NCI-H1694 (cell line): ENCODE measurements at regions not wholly inside any gene's neighbourhood (a gene's known extent, or its start where the extent isn't known, plus 50 kb on each side); places are given as distances from the start of the nearest gene placed in this dataset.
A peak's percentile ranks its signal among the peaks of the same experiment; 100 is the strongest.
"Not testable (repeated sequence)": the region's sequence is repeated elsewhere in the genome, so short reads cannot be mapped to it uniquely, and the experiment has no call there.

Experiments used
- DNase-seq: peaks from one replicate; lab custom pipeline; 2025; lab: John Stamatoyannopoulos, UW

DNA sequence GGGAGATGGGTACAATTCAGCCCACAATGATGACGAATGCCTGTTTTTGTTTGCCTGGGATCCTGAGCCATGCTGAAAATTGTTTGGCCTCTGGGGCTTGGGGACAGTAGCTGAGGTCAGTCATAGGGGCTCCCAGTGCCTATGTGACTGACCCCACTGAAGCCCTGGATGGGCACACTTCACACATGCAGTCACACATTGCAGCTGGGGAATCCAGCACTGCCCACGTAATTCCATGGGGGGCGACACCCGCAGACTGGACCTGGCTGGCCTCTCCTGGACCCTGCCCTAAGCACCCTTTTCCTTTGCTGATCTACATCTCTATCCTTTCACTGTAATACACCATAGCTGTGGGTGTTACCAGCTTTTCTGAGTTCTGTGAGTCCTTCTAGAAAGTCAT lies 295.2 kb upstream of the HS6ST1 start:
- no peak for DNase-seq

DNA sequence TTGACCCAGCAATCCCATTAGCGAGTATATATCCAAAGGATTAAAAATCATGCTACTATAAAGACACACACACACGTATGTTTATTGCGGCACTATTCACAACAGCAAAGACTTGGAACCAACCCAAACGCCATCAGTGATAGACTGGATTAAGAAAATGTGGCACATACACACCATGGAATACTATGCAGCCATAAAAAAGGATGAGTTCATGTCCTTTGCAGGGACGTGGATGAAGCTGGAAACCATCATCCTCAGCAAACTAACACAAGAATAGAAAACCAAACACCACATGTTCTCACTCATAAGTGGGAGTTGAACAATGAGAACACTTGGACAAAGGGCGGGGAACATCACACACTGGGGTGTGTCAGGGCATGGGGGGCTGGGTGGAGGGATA lies 296.2 kb upstream of the HS6ST1 start:
- not testable (repeated sequence) for DNase-seq

- DNase-seq, result no peak
These were observed 296.9 kb upstream of the HS6ST1 start for GRCh38 chr2:128615571-128615970.

DNA sequence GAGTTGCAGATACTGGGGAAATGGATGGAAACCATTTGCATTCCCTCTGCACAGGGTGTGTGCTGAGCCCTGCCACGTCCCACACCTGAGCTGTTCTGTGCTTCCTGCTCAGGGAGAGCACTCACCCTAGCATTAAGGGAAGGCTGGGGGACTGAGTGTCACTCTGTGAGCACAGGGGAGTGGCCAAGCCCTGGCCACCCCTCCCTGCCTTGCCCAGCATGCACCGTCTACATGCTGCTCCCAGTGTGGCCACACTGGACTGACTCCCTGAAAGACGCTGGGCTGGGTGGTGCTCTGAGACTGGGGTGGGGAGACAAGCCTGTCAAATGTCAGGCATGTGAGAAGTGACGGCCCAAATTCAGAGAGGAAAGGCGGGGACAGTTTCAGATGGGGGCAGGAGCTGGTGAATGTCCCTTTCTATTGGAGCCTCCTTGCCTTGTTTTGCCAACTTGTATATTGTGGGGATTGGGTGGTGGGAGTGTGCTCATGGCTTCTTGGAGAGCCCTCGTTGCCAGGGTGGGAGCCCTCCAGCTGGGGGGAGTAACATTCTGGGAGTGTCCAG lies 298.4 kb upstream of the HS6ST1 start:
- DNase-seq, result no peak

DNA sequence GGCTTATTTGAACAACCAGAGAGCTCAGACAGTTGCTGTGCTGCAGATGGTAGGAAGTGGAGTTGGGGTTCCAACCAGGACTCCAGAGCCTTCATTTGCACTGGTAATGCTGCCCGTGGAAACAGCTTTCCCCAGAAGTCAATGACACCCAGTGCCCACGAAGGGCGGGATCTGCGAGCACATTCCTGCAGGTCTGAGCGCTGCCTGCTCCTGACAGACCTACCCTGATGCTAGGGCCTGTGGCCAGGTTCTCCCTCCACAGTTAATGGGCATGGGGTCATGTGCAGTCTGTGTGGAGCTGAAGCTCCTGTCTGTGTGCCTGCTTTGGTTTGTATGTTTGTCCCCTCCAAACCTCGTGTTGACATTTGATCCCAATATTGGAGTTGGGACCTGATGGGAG lies 299.0 kb upstream of the HS6ST1 start:
- DNase-seq, result no peak

DNA sequence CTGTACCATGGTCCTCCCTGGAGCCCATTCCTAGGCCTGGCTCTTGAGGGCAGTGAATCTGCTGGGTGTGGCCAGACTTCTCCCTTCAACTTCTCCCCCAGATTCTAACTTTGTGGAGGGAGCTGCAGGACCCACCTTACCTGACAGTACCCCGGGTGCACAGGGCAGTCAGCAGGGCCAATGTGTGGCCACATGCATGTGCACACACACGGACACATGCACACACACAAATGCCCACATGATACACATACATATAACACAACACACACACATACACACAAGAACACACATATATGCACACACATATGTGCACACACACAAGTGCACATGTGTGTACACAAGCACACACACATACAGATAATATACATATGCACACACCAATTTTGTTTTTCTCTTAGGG lies 300.0 kb upstream of the HS6ST1 start:
- DNase-seq, result no peak

- DNase-seq, result no peak
These were observed 301.0 kb upstream of the HS6ST1 start for GRCh38 chr2:128619471-128620325.

- no peak for DNase-seq
These were observed 302.4 kb upstream of the HS6ST1 start for GRCh38 chr2:128621074-128621473.

GRCh38 chr2:128622371-128622770 lies 303.7 kb upstream of the HS6ST1 start:
- no peak for DNase-seq

GRCh38 chr2:128622955-128623620 lies 304.4 kb upstream of the HS6ST1 start:
- no peak for DNase-seq

- DNase-seq, result no peak
These were observed 305.4 kb upstream of the HS6ST1 start for GRCh38 chr2:128623776-128624761.

GRCh38 chr2:128624956-128625355 lies 306.3 kb upstream of the HS6ST1 start:
- DNase-seq, result no peak

GRCh38 chr2:128625421-128625820 lies 306.8 kb upstream of the HS6ST1 start:
- DNase-seq, result no peak

GRCh38 chr2:128625963-128626759 lies 307.5 kb upstream of the HS6ST1 start:
- DNase-seq, result no peak

DNA sequence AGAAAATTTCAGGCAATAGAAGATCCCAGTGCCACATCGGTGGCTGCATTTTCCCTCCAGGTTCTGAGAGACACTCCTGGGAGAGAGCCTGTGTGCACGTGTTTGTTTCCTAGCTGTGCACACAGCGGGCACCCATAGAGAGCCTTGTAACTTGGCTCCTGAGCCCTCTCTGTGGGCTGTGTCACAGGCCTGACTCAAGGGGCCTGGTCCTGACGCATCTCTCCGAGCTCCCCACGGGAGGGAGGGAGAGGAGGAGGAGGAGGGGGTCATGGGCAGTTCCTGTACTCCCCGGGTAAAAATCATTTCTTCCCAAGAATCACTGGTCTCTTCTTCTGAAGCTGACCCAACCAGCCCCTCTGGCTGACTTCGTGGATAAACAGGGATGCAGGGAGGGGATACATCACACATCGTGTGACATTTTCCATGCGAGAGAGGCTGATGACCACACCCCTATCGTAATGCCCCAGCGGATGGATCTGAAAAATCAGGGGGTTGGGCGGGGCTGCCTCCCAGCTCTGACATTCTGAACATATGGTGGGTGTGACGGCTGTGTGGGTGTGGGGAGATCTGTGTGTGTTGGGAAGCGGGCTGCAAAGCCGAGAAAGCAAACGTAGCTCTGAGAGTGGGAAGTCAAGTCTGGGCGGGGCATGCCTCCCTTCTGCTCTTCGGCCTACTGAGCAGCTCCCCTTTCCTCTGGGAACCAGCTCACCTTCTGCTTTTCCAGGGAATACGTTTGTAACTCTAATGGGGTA lies 308.3 kb upstream of the HS6ST1 start:
- peak; percentile 91 for DNase-seq

DNA sequence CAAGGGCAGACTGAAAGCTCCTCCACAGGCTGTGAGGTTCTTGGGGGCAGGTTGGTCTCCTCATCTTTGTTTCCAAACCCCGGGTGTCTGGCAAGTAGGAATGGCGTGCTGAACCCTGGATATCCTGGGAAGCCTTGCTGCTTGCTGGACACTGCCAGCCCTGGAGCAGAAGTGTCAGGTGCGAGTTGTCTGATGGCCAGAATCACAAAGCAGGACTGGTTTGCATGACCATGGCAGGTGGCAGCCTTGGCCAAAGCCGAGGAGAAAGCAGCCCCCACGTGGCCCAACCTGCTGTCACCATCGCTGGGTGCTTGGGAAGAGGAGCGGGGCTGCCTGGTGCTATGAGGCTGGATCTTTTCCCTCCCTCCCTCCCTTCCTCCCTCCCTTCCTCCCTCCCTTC lies 309.5 kb upstream of the HS6ST1 start:
- no peak for DNase-seq

GRCh38 chr2:128628996-128629395 lies 310.3 kb upstream of the HS6ST1 start:
- no peak for DNase-seq

DNA sequence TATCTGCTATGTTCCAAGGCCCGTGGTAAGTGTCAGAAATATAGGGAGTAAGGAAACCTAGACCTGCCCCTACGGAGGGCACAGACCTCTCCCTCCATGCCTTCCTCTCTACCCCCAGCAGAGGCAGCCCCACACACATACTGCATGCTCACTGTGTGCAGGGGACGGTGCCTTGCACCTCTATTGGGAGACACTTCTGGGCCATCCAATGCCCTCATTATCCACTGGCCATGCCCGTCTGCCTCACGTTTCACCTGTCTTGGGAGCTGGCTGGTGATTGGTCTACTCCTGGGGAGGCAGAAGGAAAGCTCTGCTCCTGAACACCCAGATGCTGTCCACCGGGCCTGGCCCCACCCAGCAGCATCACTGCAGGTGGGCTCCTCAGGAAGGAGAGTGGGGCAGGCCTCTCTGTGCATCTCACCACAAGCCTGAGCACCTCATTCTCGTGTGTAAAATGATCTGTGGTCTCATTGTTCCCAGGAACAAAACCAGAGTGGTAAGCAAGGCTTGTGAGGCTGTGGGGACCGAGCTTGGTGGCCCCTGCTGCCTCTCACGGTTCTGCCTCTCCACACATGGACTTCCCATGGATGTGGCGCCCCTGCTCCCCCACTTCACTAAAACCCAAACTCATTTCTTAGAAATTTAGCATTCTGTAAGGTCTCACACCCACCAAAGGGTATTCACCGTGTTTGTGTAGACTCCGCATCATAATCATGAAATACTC lies 312.5 kb upstream of the HS6ST1 start:
- DNase-seq, result no peak

- no peak for DNase-seq
These were observed 313.2 kb upstream of the HS6ST1 start for GRCh38 chr2:128631698-128632500.
